Right kidney (tissue), 1 donor: ENCODE measurements at regions not wholly inside any gene's neighbourhood (a gene's known extent, or its start where the extent isn't known, plus 50 kb on each side); places are given as distances from the start of the nearest gene placed in this dataset.
A peak's percentile ranks its signal among the peaks of the same experiment; 100 is the strongest.

ENCODE experiments used
- DNase-seq: peaks from one replicate; pipeline ENCODE4 v3.0.0-alpha.2; 2016

- no peak for DNase-seq
Observed at GRCh38 chr3:180092889-180093288, 56.2 kb upstream of the PEX5L start.

- DNase-seq = no peak
Observed at GRCh38 chr3:180093535-180093934, 56.8 kb upstream of the PEX5L start.

GRCh38 chr3:180097626-180098025, 60.9 kb upstream of the PEX5L start:
- no peak for DNase-seq

- peak; percentile 2 for DNase-seq
Observed at GRCh38 chr3:180102134-180102533, 65.4 kb upstream of the PEX5L start.

- no peak for DNase-seq
Observed at GRCh38 chr3:180102604-180103003, 65.9 kb upstream of the PEX5L start.

GRCh38 chr3:180116203-180116602, 79.5 kb upstream of the PEX5L start:
- DNase-seq = no peak

GRCh38 chr3:180116658-180117057, 79.9 kb upstream of the PEX5L start:
- no peak for DNase-seq

GRCh38 chr3:180117381-180118163, 80.8 kb upstream of the PEX5L start:
- DNase-seq = no peak

- no peak for DNase-seq
Observed at GRCh38 chr3:180119567-180119966, 82.8 kb upstream of the PEX5L start.

GRCh38 chr3:180123928-180124327, 87.2 kb upstream of the PEX5L start:
- DNase-seq = no peak

- no peak for DNase-seq
Observed at GRCh38 chr3:180131169-180131568, 94.4 kb upstream of the PEX5L start.

GRCh38 chr3:180135101-180135500, 98.4 kb upstream of the PEX5L start:
- DNase-seq = no peak

- DNase-seq = no peak
Observed at GRCh38 chr3:180138871-180139270, 102.1 kb upstream of the PEX5L start.

- no peak for DNase-seq
Observed at GRCh38 chr3:180142041-180142440, 105.3 kb upstream of the PEX5L start.

- no peak for DNase-seq
Observed at GRCh38 chr3:180142472-180142871, 105.7 kb upstream of the PEX5L start.

- no peak for DNase-seq
Observed at GRCh38 chr3:180161770-180162169, 125.0 kb upstream of the PEX5L start.

- DNase-seq = no peak
Observed at GRCh38 chr3:180175572-180175971, 138.8 kb upstream of the PEX5L start.

- DNase-seq = no peak
Observed at GRCh38 chr3:180176059-180176458, 139.3 kb upstream of the PEX5L start.

GRCh38 chr3:180177255-180177654, 140.5 kb upstream of the PEX5L start:
- DNase-seq = no peak

- DNase-seq = no peak
Observed at GRCh38 chr3:180179562-180179961, 142.8 kb upstream of the PEX5L start.

- no peak for DNase-seq
Observed at GRCh38 chr3:180180795-180181194, 144.1 kb upstream of the PEX5L start.

GRCh38 chr3:180181387-180181786, 144.7 kb upstream of the PEX5L start:
- DNase-seq = no peak

- DNase-seq = no peak
Observed at GRCh38 chr3:180183346-180183745, 146.6 kb upstream of the PEX5L start.

- DNase-seq = no peak
Observed at GRCh38 chr3:180184816-180185215, 148.1 kb upstream of the PEX5L start.

- no peak for DNase-seq
Observed at GRCh38 chr3:180185650-180186049, 148.9 kb upstream of the PEX5L start.
